HT1080 (cell line): ENCODE measurements at regions not wholly inside any gene's neighbourhood (a gene's known extent, or its start where the extent isn't known, plus 50 kb on each side); places are given as distances from the start of the nearest gene placed in this dataset.
A peak's percentile ranks its signal among the peaks of the same experiment; 100 is the strongest.
"Not testable (repeated sequence)": the region's sequence is repeated elsewhere in the genome, so short reads cannot be mapped to it uniquely, and the experiment has no call there.

ENCODE experiments used
- DNase-seq: peaks from one replicate; pipeline ENCODE4 v3.0.0-alpha.2; 2015; ENCODE audit warnings: low read depth

- no peak for DNase-seq
Observed at GRCh38 chr22:26916236-26916635, 258.8 kb downstream of the MIAT start.

- DNase-seq = peak; percentile 2
Observed at GRCh38 chr22:26918226-26918625, 260.8 kb downstream of the MIAT start.

- no peak for DNase-seq
Observed at GRCh38 chr22:26921726-26922125, 264.3 kb downstream of the MIAT start.

- DNase-seq = no peak
Observed at GRCh38 chr22:26922806-26923205, 265.4 kb downstream of the MIAT start.

- DNase-seq = no peak
Observed at GRCh38 chr22:26923531-26923930, 266.1 kb downstream of the MIAT start.

- DNase-seq = no peak
Observed at GRCh38 chr22:26927821-26928220, 270.4 kb downstream of the MIAT start.

GRCh38 chr22:26931471-26931870 is 274.1 kb downstream of the MIAT start:
- no peak for DNase-seq

- DNase-seq = no peak
Observed at GRCh38 chr22:26933105-26933590, 275.8 kb downstream of the MIAT start.

GRCh38 chr22:26937213-26937612 is 279.8 kb downstream of the MIAT start:
- peak; percentile 34 for DNase-seq

- no peak for DNase-seq
Observed at GRCh38 chr22:26939466-26939865, 282.1 kb downstream of the MIAT start.

GRCh38 chr22:26941896-26942636 is 284.7 kb downstream of the MIAT start:
- no peak for DNase-seq

- no peak for DNase-seq
Observed at GRCh38 chr22:26942637-26942957, 285.2 kb downstream of the MIAT start.

GRCh38 chr22:26945565-26945964 is 288.2 kb downstream of the MIAT start:
- DNase-seq = no peak

- DNase-seq = no peak
Observed at GRCh38 chr22:26949193-26949592, 291.8 kb downstream of the MIAT start.

- DNase-seq = not testable (repeated sequence)
Observed at GRCh38 chr22:26951139-26951538, 293.8 kb downstream of the MIAT start.

- DNase-seq = no peak
Observed at GRCh38 chr22:26952004-26952403, 294.6 kb downstream of the MIAT start.

GRCh38 chr22:26952451-26953011 is 295.1 kb downstream of the MIAT start:
- no peak for DNase-seq

- no peak for DNase-seq
Observed at GRCh38 chr22:26953012-26953883, 295.9 kb downstream of the MIAT start.

- DNase-seq = no peak
Observed at GRCh38 chr22:26956371-26956770, 299.0 kb downstream of the MIAT start.

GRCh38 chr22:26957176-26957575 is 299.8 kb downstream of the MIAT start:
- DNase-seq = no peak

- peak; percentile 4 for DNase-seq
Observed at GRCh38 chr22:26957897-26958296, 300.5 kb downstream of the MIAT start.

- no peak for DNase-seq
Observed at GRCh38 chr22:26958378-26958777, 301.0 kb downstream of the MIAT start.
